ENCODE measurements at regions not wholly inside any gene's neighbourhood (a gene's known extent, or its start where the extent isn't known, plus 50 kb on each side); places are given as distances from the start of the nearest gene placed in this dataset.

GRCh38 chr2:54406031-54406430 is 50.1 kb upstream of the SPTBN1 start:
- TF ChIP-seq MXI1 (conservative IDR thresholded peaks at IDR 0.05; ENCODE audit: poor library complexity, severe bottlenecking): no peak
- TF ChIP-seq SMC3 (conservative IDR thresholded peaks at IDR 0.05; ENCODE audit: poor library complexity): no peak
- TF ChIP-seq EP300 (conservative IDR thresholded peaks at IDR 0.05; ENCODE audit: poor library complexity, severe bottlenecking): no peak
- TF ChIP-seq RAD21 (conservative IDR thresholded peaks at IDR 0.05): no peak
- TF ChIP-seq CTCF (IDR thresholded peaks at IDR 0.05; ENCODE audit: poor library complexity, severe bottlenecking): no peak
- no peak for TF ChIP-seq POLR2AphosphoS5 (IDR thresholded peaks at IDR 0.05)
- TF ChIP-seq TAF1 (IDR thresholded peaks at IDR 0.05; ENCODE audit: low read depth): no peak
- TF ChIP-seq REST (IDR thresholded peaks at IDR 0.05; ENCODE audit: borderline replicate concordance): no peak
- TF ChIP-seq EZH2 (IDR thresholded peaks at IDR 0.05; ENCODE audit: borderline replicate concordance, insufficient read depth, low read length, poor library complexity, severe bottlenecking): no peak
- H3F3A ChIP-seq (ENCODE audit: insufficient read depth, low read length, poor library complexity, severe bottlenecking): no peaks in the 10 kb centered on the region

More at GRCh38 chr2:54406031-54406430, 50.1 kb upstream of the SPTBN1 start:
- no peaks in the 10 kb centered on the region for H3K9me2 ChIP-seq (ENCODE audit: insufficient read depth, low read length)
- no peak overlapping the region for H2AFZ ChIP-seq (ENCODE audit: low read depth, low read length)
- H4K20me1 ChIP-seq (ENCODE audit: insufficient read depth): no peaks in the 10 kb centered on the region
- H3K27me3 ChIP-seq (ENCODE audit: insufficient read depth, low read depth, low read length): no peaks in the 10 kb centered on the region
- H3K4me2 ChIP-seq (ENCODE audit: low read length): no peak overlapping the region
- H3K36me3 ChIP-seq (ENCODE audit: insufficient read depth, low read length): no peaks in the 10 kb centered on the region
- no peaks in the 10 kb centered on the region for H3K79me2 ChIP-seq (replicated peaks; ENCODE audit: insufficient read depth, low read length)
- H3K9ac ChIP-seq (ENCODE audit: low read length): no peak overlapping the region
- H3K9me3 ChIP-seq (ENCODE audit: low read length): no peaks in the 10 kb centered on the region
- H3K4me3 ChIP-seq (ENCODE audit: low read length): no peak overlapping the region
- no peak overlapping the region for H3K27ac ChIP-seq (ENCODE audit: low read length)

All from neural cell (in vitro differentiated cells).